ENCODE measurements at regions not wholly inside any gene's neighbourhood (a gene's known extent, or its start where the extent isn't known, plus 50 kb on each side); places are given as distances from the start of the nearest gene placed in this dataset.

DNA sequence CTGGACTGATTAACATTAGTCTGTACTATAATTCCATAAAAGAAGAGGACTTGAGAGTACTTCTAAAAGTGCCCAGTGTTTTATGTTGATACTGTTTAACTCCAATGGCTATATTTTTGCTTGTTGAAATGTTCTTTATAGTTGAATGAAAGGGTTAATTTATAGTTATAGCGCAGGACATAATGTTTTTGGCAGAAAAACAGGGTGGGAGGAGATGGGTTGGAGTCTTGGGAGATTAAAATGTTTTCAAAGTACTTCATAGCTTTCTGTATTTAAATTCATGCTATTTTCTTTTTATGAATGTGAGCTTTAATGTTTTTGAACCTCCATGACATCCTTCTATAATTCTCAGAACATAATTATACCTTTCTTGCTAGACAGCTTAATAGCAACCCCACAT is 108.2 kb downstream of the CNTN3 start:
- no peak overlapping the region for H3K4me3 ChIP-seq
- DNase-seq (ENCODE audit: low spot score) (no peak), ATAC-seq (ENCODE audit: insufficient number of reproducible peaks, low FRiP score, low read depth) (no peak)
- no peak overlapping the region for H3K27ac ChIP-seq
- H3K4me1 ChIP-seq (ENCODE audit: control insufficient read depth in 1 of 2, low read depth in 2 of 2), result peaks cover 0 to 3% of the 10 kb centered on the region in 2 donors
- H3K9me3 ChIP-seq, result no peaks in the 10 kb centered on the region
- no peaks in the 10 kb centered on the region for H3K27me3 ChIP-seq (replicated peaks; ENCODE audit: insufficient read depth)
- no peak for TF ChIP-seq CTCF (IDR thresholded peaks at IDR 0.05)
- no peaks in the 10 kb centered on the region for H3K36me3 ChIP-seq

GRCh38 chr3:74501007-74501406 is 113.5 kb downstream of the CNTN3 start:
- TF ChIP-seq CTCF (IDR thresholded peaks at IDR 0.05), result no peak
- Histone ChIP-seq H3K9me3 (no peaks in the 10 kb centered on the region), H3K4me3 (peak overlapping the region; percentile 37), H3K4me1 (ENCODE audit: control insufficient read depth in 1 of 2, low read depth in 2 of 2) (peaks cover 4 to 9% of the 10 kb centered on the region in 2 donors), H3K27ac (no peak overlapping the region), H3K36me3 (no peaks in the 10 kb centered on the region), H3K27me3 (replicated peaks; ENCODE audit: insufficient read depth) (no peaks in the 10 kb centered on the region)
- ATAC-seq (ENCODE audit: insufficient number of reproducible peaks, low FRiP score, low read depth) (no peak), DNase-seq (ENCODE audit: low spot score) (no peak)

DNA sequence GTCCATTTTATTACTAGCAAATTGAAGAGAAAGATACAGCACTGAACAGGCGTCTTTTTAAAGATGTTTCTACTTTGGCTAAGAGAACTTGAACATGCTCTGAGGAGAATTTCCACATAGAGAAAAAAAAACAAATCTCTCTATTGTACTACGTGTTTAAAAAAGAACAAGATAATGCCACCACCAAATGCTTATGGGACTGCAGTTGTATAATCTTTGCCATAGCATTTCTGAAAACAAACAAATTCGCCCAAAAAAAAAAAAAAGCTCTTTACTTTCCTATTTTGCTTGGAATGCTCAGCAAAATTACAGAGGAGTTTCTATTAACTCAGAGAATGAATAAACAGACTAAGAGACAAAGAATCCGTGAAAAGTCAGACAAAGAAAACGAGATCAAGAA is 114.2 kb downstream of the CNTN3 start:
- H3K4me3 ChIP-seq, result peak overlapping the region; percentile 37

DNA sequence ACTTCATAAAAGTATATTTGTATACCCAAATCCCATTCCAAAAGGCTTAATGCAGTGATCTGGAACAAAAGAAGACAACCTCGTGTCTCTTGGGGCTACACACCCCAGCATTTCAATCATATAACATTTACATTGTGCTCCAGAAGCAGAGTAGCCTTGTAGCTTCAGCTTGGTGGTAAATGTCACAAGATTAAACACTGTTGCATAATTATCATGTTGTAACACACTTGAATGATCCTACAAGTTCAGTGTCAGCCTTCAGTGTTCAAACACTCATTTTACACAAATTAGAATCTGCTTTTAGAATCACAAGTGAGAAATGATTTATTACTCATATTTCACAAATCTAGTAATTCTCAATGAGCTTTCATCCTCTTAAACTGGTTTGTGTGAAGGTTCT is 122.6 kb downstream of the CNTN3 start:
- no peak overlapping the region for H3K27ac ChIP-seq
- no peak for ATAC-seq (ENCODE audit: insufficient number of reproducible peaks, low FRiP score, low read depth)
- no peak for TF ChIP-seq CTCF (IDR thresholded peaks at IDR 0.05)

More for the DNA sequence above, 114.2 kb downstream of the CNTN3 start:
- TF ChIP-seq CTCF (IDR thresholded peaks at IDR 0.05), result no peak
- no peak for ATAC-seq (ENCODE audit: insufficient number of reproducible peaks, low FRiP score, low read depth)
- no peaks in the 10 kb centered on the region for H3K27me3 ChIP-seq (replicated peaks; ENCODE audit: insufficient read depth)
- H3K9me3 ChIP-seq, result no peaks in the 10 kb centered on the region
- peak overlapping the region in 1 of 2 donors; percentile 4 for H3K27ac ChIP-seq
- no peaks in the 10 kb centered on the region for H3K36me3 ChIP-seq
- DNase-seq (ENCODE audit: low spot score), result no peak
- H3K4me1 ChIP-seq (ENCODE audit: control insufficient read depth in 1 of 2, low read depth in 2 of 2), result peaks cover 4 to 9% of the 10 kb centered on the region in 2 donors

DNA sequence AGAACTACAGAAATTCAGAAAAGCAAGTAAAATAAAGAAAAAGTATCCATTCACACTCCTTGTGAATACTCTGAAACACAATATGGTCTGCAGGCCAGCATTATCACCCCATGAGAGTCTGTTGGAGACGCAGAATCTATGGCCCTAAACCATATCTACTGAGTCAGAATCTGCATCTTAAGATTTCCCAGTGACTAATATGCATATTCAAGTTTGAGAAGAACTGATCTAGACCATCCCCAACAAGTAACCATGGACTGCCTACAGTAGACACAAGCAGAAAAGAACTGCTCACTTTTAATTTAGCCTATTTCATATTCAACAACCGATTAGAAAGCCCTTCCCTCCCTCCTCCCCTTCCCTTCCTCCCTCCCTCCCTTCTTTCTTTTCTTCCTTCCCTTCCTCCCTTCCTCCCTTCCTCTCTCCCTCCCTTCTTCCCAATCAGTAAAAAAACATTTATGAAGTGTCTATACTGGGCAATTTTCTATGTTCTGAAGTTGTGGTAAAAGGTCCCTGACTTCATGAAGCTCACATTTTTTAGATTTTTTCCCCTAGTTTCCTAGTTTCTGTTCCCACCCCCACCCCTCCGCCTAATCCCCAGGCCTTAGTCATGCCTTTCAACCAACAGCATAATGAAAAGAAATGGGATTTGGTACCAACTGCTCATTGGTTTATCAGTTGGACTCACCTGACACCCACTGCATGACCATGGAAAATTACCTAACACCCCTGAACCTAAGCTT is 125.2 kb downstream of the CNTN3 start:
- Histone ChIP-seq H3K9me3 (no peaks in the 10 kb centered on the region), H3K4me1 (ENCODE audit: control insufficient read depth in 1 of 2, low read depth in 2 of 2) (no peaks in the 10 kb centered on the region), H3K27me3 (replicated peaks; ENCODE audit: insufficient read depth) (no peaks in the 10 kb centered on the region), H3K27ac (no peak overlapping the region), H3K36me3 (no peaks in the 10 kb centered on the region), H3K4me3 (no peak overlapping the region)
- ATAC-seq (ENCODE audit: insufficient number of reproducible peaks, low FRiP score, low read depth) (no peak), DNase-seq (ENCODE audit: low spot score) (no peak)
- no peak for TF ChIP-seq CTCF (IDR thresholded peaks at IDR 0.05)

More for the DNA sequence above, 122.6 kb downstream of the CNTN3 start:
- Histone ChIP-seq H3K27me3 (replicated peaks; ENCODE audit: insufficient read depth) (no peaks in the 10 kb centered on the region), H3K9me3 (no peaks in the 10 kb centered on the region), H3K36me3 (no peaks in the 10 kb centered on the region), H3K4me1 (ENCODE audit: control insufficient read depth in 1 of 2, low read depth in 2 of 2) (no peaks in the 10 kb centered on the region), H3K4me3 (no peak overlapping the region)
- no peak for DNase-seq (ENCODE audit: low spot score)

All from thoracic aorta (tissue), 2 donors.